Adrenal gland (tissue), 9 donors: ENCODE measurements at regions not wholly inside any gene's neighbourhood (a gene's known extent, or its start where the extent isn't known, plus 50 kb on each side); places are given as distances from the start of the nearest gene placed in this dataset.

ENCODE experiments used
- DNase-seq, 7 donors: peaks; one replicate each; pipeline ENCODE4 v3.0.0-alpha.2; 2019 to 2020
- H3K27ac ChIP-seq, 5 donors: fragments of 200-600 bp; sonication (generic) in 4 of 5; 1 replicate in 3 of 5; 2 replicates in 2 of 5; pipeline versions ENCODE4 v1.5.1 to v1.8.0; 2016 to 2020; ENCODE audit warnings: mild to moderate bottlenecking in 1 of 5
- H3K27me3 ChIP-seq: fragments of 200-600 bp; 2 replicates; pipeline ENCODE4 v1.8.0; 2021
- H3K36me3 ChIP-seq, 2 donors: fragments of 200-600 bp; replicated peaks in 1 of 2; 1 replicate in 1 of 2; 2 replicates in 1 of 2; pipeline versions ENCODE4 v1.5.1 to v1.8.0; 2018 to 2022
- H3K4me1 ChIP-seq, 2 donors: fragments of 200-600 bp; replicated peaks in 1 of 2; 1 replicate in 1 of 2; 2 replicates in 1 of 2; pipeline versions ENCODE4 v1.5.1 to v1.8.0; 2018 to 2021
- H3K4me3 ChIP-seq, 4 donors: fragments of 200-600 bp; sonication (generic) in 3 of 4; one replicate each; pipeline ENCODE4 v1.5.1; 2016 to 2018
- H3K9me3 ChIP-seq, 3 donors: fragments of 200-600 bp; sonication (generic) in 1 of 3; replicated peaks in 1 of 3; 1 replicate in 2 of 3; 2 replicates in 1 of 3; pipeline versions ENCODE4 v1.5.1 to v1.8.0; 2016 to 2021
- POLR2A ChIP-seq, 2 donors: fragments of 450-650 bp; IDR thresholded peaks; one replicate each; pipeline ENCODE4 v1.6.1; 2017; ENCODE audit warnings: antibody characterized with exemption in 2 of 2, mild to moderate bottlenecking in 2 of 2, moderate library complexity in 1 of 2
- WGBS, 4 donors: extraction: QIAGEN DNeasy Blood & Tissue Kit in 2 of 4; methylation state at CpG; one replicate each; pipeline versions ENCODE4 v1.1.5 to v1.1.7; 2013 to 2017; 5-methylcytosine and 5-hydroxymethylcytosine counted together
- intact Hi-C, 2 donors: fragments of 100-400 bp; cut with DNase I; formaldehyde crosslinking; loops; one replicate each; pipeline versions ENCODE4 v1.14.1 to v1.15.0; 2022 to 2023
- TF ChIP-seq, protein P1 (sequence below), 6 experiments: fragments of 450-650 bp in 4 of 6; fragments of 200-600 bp in 2 of 6; sonication (generic) in 1 of 6; IDR thresholded peaks; 1 replicate in 5 of 6; 2 replicates in 1 of 6; pipeline versions ENCODE4 v1.5.1 to v1.8.0; 2016 to 2021; ENCODE audit warnings: antibody characterized with exemption in 6 of 6, mild to moderate bottlenecking in 2 of 6, moderate library complexity in 1 of 6
- donor health status: healthy with polysubstance abuse.
- donor health status: Bipolar disorder and iron deficiency.
- donor health status: DM: yes; HTN: yes; CAD: no.
- donor health status: DM: no; HTN: no; CAD: no.
- donor health status: DM: no; HTN: no; CAD: no.

GRCh38 chr7:82594665-82595064, 151.1 kb upstream of the CACNA2D1 start:
- TF ChIP-seq, protein P1, sequence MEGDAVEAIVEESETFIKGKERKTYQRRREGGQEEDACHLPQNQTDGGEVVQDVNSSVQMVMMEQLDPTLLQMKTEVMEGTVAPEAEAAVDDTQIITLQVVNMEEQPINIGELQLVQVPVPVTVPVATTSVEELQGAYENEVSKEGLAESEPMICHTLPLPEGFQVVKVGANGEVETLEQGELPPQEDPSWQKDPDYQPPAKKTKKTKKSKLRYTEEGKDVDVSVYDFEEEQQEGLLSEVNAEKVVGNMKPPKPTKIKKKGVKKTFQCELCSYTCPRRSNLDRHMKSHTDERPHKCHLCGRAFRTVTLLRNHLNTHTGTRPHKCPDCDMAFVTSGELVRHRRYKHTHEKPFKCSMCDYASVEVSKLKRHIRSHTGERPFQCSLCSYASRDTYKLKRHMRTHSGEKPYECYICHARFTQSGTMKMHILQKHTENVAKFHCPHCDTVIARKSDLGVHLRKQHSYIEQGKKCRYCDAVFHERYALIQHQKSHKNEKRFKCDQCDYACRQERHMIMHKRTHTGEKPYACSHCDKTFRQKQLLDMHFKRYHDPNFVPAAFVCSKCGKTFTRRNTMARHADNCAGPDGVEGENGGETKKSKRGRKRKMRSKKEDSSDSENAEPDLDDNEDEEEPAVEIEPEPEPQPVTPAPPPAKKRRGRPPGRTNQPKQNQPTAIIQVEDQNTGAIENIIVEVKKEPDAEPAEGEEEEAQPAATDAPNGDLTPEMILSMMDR (IDR thresholded peaks at IDR 0.05) = no peak
- TF ChIP-seq POLR2A (IDR thresholded peaks at IDR 0.05) = no peak
- no peaks in the 10 kb centered on the region for H3K9me3 ChIP-seq
- DNase-seq = no peak
- no peaks in the 10 kb centered on the region for H3K36me3 ChIP-seq
- no peak overlapping the region for H3K27ac ChIP-seq
- no peaks in the 10 kb centered on the region for H3K4me1 ChIP-seq
- 64 to 70% (median 67%) methylated on average over 6 of the region's 6 CpGs for WGBS, 4 donors
- intact Hi-C loops = no loop called here
- H3K4me3 ChIP-seq = no peak overlapping the region
- H3K27me3 ChIP-seq = no peaks in the 10 kb centered on the region

GRCh38 chr7:82593780-82594179, 150.2 kb upstream of the CACNA2D1 start:
- WGBS, 4 donors = 70 to 77% (median 75%) methylated on average over 3 of the region's 3 CpGs
- TF ChIP-seq POLR2A (IDR thresholded peaks at IDR 0.05) = no peak
- TF ChIP-seq, protein P1 (IDR thresholded peaks at IDR 0.05) = no peak
- intact Hi-C loops = no loop called here
- H3K4me1 ChIP-seq = no peaks in the 10 kb centered on the region
- no peak for DNase-seq
- no peak overlapping the region for H3K4me3 ChIP-seq
- no peaks in the 10 kb centered on the region for H3K9me3 ChIP-seq
- no peaks in the 10 kb centered on the region for H3K36me3 ChIP-seq
- H3K27me3 ChIP-seq = no peaks in the 10 kb centered on the region
- H3K27ac ChIP-seq = no peak overlapping the region

- DNase-seq = no peak
- no peaks in the 10 kb centered on the region for H3K4me1 ChIP-seq
- H3K36me3 ChIP-seq = no peaks in the 10 kb centered on the region
- intact Hi-C loops = no loop called here
- H3K27me3 ChIP-seq = no peaks in the 10 kb centered on the region
- H3K4me3 ChIP-seq = no peak overlapping the region
- TF ChIP-seq, protein P1 (IDR thresholded peaks at IDR 0.05) = no peak
- no peak for TF ChIP-seq POLR2A (IDR thresholded peaks at IDR 0.05)
- WGBS, 4 donors = 81 to 85% (median 83%) methylated on average over 1 of the region's 1 CpG
- H3K27ac ChIP-seq = no peak overlapping the region
- H3K9me3 ChIP-seq = no peaks in the 10 kb centered on the region
These were observed 148.8 kb upstream of the CACNA2D1 start for GRCh38 chr7:82592416-82592815.

GRCh38 chr7:82579047-82579446, 135.5 kb upstream of the CACNA2D1 start:
- 78 to 81% (median 79%) methylated on average over 3 of the region's 3 CpGs for WGBS, 4 donors
- Histone ChIP-seq H3K9me3 (no peaks in the 10 kb centered on the region), H3K27ac (no peak overlapping the region), H3K4me3 (no peak overlapping the region), H3K36me3 (no peaks in the 10 kb centered on the region), H3K27me3 (no peaks in the 10 kb centered on the region), H3K4me1 (no peaks in the 10 kb centered on the region)
- DNase-seq = no peak
- TF ChIP-seq, protein P1 (IDR thresholded peaks at IDR 0.05) = no peak
- TF ChIP-seq POLR2A (IDR thresholded peaks at IDR 0.05) = no peak
- intact Hi-C loops = loop anchor here in 1 of 2 donors (10.0 kb wide), 3 partner anchors 344 to 1094 kb away; no protein-coding TSS in a partner anchor
